ENCODE measurements at regions not wholly inside any gene's neighbourhood (a gene's known extent, or its start where the extent isn't known, plus 50 kb on each side); places are given as distances from the start of the nearest gene placed in this dataset.

DNA sequence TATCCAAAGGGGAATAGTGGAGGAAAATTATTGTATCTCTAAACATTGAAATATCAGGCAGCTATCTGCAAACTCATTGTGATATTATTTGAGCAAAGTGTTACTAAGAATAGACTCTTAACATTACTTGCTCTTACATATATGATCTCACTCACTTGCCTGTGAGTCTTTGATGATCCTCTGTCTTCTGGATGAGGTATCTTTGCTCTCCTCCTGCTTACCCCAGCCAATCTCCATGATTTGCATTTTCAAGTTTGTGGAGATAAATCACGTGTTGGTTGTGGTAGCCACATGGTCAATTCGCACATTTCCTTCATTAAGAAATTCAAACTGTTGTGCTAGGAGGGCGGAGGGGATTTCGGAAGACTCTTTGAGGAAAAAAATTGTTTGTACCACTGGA lies 169.9 kb upstream of the S100G start:
- Histone ChIP-seq H3K9me2 (replicated peaks; ENCODE audit: insufficient read depth, low read length) (no peaks in the 10 kb centered on the region), H4K20me1 (ENCODE audit: insufficient read depth, low read length) (no peaks in the 10 kb centered on the region), H3K36me3 (replicated peaks; ENCODE audit: insufficient read depth, low read length) (no peaks in the 10 kb centered on the region), H3K27ac (ENCODE audit: low read length) (no peak overlapping the region), H3K4me2 (ENCODE audit: low read depth, low read length) (no peak overlapping the region), H3K4me1 (ENCODE audit: low read length) (no peaks in the 10 kb centered on the region), H3K27me3 (replicated peaks; ENCODE audit: insufficient read depth, low read length) (no peaks in the 10 kb centered on the region), H3K79me2 (ENCODE audit: low read length) (no peaks in the 10 kb centered on the region), H3K9me3 (replicated peaks; ENCODE audit: insufficient read depth, low read length) (no peaks in the 10 kb centered on the region), H3F3A (ENCODE audit: insufficient read depth, low read length) (no peaks in the 10 kb centered on the region), H3K9ac (ENCODE audit: low read length) (no peak overlapping the region), H3K4me3 (ENCODE audit: low read length) (no peak overlapping the region), H2AFZ (ENCODE audit: low read length) (no peak overlapping the region)
- no peak for DNase-seq
- no peak for TF ChIP-seq EZH2 (optimal IDR thresholded peaks at IDR 0.05; ENCODE audit: low read depth, low read length)
- TF ChIP-seq, protein P1, sequence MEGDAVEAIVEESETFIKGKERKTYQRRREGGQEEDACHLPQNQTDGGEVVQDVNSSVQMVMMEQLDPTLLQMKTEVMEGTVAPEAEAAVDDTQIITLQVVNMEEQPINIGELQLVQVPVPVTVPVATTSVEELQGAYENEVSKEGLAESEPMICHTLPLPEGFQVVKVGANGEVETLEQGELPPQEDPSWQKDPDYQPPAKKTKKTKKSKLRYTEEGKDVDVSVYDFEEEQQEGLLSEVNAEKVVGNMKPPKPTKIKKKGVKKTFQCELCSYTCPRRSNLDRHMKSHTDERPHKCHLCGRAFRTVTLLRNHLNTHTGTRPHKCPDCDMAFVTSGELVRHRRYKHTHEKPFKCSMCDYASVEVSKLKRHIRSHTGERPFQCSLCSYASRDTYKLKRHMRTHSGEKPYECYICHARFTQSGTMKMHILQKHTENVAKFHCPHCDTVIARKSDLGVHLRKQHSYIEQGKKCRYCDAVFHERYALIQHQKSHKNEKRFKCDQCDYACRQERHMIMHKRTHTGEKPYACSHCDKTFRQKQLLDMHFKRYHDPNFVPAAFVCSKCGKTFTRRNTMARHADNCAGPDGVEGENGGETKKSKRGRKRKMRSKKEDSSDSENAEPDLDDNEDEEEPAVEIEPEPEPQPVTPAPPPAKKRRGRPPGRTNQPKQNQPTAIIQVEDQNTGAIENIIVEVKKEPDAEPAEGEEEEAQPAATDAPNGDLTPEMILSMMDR (IDR thresholded peaks at IDR 0.05; ENCODE audit: low read length), result no peak
- TF ChIP-seq EZH2phosphoT487 (IDR thresholded peaks at IDR 0.05; ENCODE audit: low read length), result no peak

DNA sequence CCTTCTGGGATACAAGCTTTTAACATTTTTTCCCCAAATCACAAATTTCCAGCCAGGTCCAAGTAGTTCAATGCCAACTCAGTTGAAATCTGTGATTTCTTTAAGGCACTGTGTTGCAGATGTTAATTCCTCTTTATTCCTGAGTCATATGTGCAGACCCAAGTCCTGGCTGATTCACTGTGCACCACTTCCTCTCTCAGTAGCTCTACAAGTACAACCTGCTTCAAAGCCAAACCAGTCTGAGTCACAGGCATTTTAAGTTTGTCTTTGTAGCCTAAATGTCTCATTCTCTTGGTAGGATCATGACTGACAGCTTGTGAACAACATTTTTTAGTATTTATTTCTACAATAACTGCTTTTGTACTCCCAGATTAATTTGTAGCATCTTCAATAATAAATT lies 165.6 kb upstream of the S100G start:
- Histone ChIP-seq H2AFZ (ENCODE audit: low read length) (no peak overlapping the region), H3K36me3 (replicated peaks; ENCODE audit: insufficient read depth, low read length) (no peaks in the 10 kb centered on the region), H3K4me3 (ENCODE audit: low read length) (no peak overlapping the region), H3K4me1 (ENCODE audit: low read length) (no peaks in the 10 kb centered on the region), H3K27ac (ENCODE audit: low read length) (no peak overlapping the region), H3K9me2 (replicated peaks; ENCODE audit: insufficient read depth, low read length) (no peaks in the 10 kb centered on the region), H3K9me3 (replicated peaks; ENCODE audit: insufficient read depth, low read length) (no peaks in the 10 kb centered on the region), H4K20me1 (ENCODE audit: insufficient read depth, low read length) (no peaks in the 10 kb centered on the region), H3K4me2 (ENCODE audit: low read depth, low read length) (no peak overlapping the region), H3K9ac (ENCODE audit: low read length) (no peak overlapping the region), H3K27me3 (replicated peaks; ENCODE audit: insufficient read depth, low read length) (no peaks in the 10 kb centered on the region), H3F3A (ENCODE audit: insufficient read depth, low read length) (no peaks in the 10 kb centered on the region), H3K79me2 (ENCODE audit: low read length) (no peaks in the 10 kb centered on the region)
- no peak for TF ChIP-seq EZH2phosphoT487 (IDR thresholded peaks at IDR 0.05; ENCODE audit: low read length)
- TF ChIP-seq, protein P1 (IDR thresholded peaks at IDR 0.05; ENCODE audit: low read length), result no peak
- TF ChIP-seq EZH2 (optimal IDR thresholded peaks at IDR 0.05; ENCODE audit: low read depth, low read length), result no peak
- DNase-seq, result no peak

DNA sequence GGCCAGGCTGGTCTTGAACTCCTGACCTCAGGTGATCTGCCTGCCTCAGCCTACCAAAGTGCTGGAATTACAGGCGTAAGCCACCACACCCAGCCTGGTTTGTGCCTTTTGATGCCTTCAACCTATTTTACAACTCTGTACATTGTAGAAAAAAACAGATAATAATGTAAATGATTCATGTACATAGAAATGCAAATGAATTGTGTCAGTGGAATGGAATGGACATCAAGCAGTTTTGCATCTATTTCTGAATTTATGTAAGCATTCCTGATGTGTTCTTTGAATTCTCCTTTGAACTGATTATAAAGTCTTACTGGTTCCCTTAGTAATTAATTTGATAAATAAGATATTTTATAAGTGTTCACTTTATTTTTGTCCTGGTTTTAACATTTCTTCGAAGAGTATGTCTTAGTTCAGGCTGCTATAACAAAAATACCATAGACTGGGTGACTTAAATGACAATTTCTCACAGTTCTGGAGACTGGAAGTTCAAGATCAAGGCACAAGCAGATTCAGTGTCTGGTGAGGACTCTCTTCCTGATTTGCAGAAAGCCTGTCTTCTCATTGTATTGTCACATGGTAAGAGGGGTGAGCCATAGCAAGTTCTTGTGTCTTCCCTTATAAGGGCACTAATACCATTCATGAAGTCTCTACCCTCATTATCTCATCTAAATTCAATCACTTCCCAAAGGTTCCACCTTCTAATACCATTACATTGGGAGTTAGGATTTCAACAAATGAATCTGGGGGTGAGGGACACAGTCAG lies 162.2 kb upstream of the S100G start:
- Histone ChIP-seq H3K4me2 (ENCODE audit: low read depth, low read length) (no peak overlapping the region), H3F3A (ENCODE audit: insufficient read depth, low read length) (no peaks in the 10 kb centered on the region), H3K4me1 (ENCODE audit: low read length) (no peaks in the 10 kb centered on the region), H3K9me2 (replicated peaks; ENCODE audit: insufficient read depth, low read length) (no peaks in the 10 kb centered on the region), H3K27me3 (replicated peaks; ENCODE audit: insufficient read depth, low read length) (no peaks in the 10 kb centered on the region), H3K9me3 (replicated peaks; ENCODE audit: insufficient read depth, low read length) (no peaks in the 10 kb centered on the region), H2AFZ (ENCODE audit: low read length) (no peak overlapping the region), H3K27ac (ENCODE audit: low read length) (no peak overlapping the region), H4K20me1 (ENCODE audit: insufficient read depth, low read length) (no peaks in the 10 kb centered on the region), H3K4me3 (ENCODE audit: low read length) (no peak overlapping the region), H3K79me2 (ENCODE audit: low read length) (no peaks in the 10 kb centered on the region), H3K36me3 (replicated peaks; ENCODE audit: insufficient read depth, low read length) (no peaks in the 10 kb centered on the region), H3K9ac (ENCODE audit: low read length) (no peak overlapping the region)
- TF ChIP-seq, protein P1 (IDR thresholded peaks at IDR 0.05; ENCODE audit: low read length), result no peak
- TF ChIP-seq EZH2phosphoT487 (IDR thresholded peaks at IDR 0.05; ENCODE audit: low read length), result no peak
- no peak for TF ChIP-seq EZH2 (optimal IDR thresholded peaks at IDR 0.05; ENCODE audit: low read depth, low read length)
- DNase-seq, result no peak
